Globus pallidus (tissue), 1 donor: ENCODE measurements at regions not wholly inside any gene's neighbourhood (a gene's known extent, or its start where the extent isn't known, plus 50 kb on each side); places are given as distances from the start of the nearest gene placed in this dataset.
"Not testable (repeated sequence)": the region's sequence is repeated elsewhere in the genome, so short reads cannot be mapped to it uniquely, and the experiment has no call there.

Experiments
- DNase-seq: peaks from one replicate; pipeline ENCODE4 v3.0.0-alpha.2; 2015; ENCODE audit warnings: low spot score

GRCh38 chr1:81738875-81739274 lies 61.9 kb upstream of the ADGRL2 start:
- DNase-seq = no peak

DNA sequence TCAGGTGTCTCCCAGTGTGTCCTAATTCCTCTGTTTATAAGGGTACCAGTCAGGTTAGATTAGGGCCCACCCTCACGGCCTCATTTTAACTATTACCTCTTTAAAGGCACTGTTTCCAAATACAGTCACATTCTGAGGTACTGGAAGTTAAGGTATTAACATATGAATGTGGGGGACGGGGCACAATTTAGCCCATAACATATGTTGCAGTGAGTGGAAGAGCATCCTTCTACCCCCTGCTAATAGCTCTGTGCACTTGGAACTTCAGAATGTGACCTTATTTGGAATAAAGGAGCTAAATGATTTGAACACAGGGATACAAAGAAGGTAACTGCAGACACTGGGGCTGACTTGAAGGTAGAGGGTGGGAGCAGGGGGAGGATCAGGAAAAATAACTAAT lies 67.3 kb upstream of the ADGRL2 start:
- no peak for DNase-seq

- no peak for DNase-seq
Measured at GRCh38 chr1:81731989-81732388, 68.7 kb upstream of the ADGRL2 start.

GRCh38 chr1:81730881-81731280 lies 69.9 kb upstream of the ADGRL2 start:
- no peak for DNase-seq

GRCh38 chr1:81730299-81730698 lies 70.4 kb upstream of the ADGRL2 start:
- not testable (repeated sequence) for DNase-seq

GRCh38 chr1:81729818-81730217 lies 70.9 kb upstream of the ADGRL2 start:
- no peak for DNase-seq

DNA sequence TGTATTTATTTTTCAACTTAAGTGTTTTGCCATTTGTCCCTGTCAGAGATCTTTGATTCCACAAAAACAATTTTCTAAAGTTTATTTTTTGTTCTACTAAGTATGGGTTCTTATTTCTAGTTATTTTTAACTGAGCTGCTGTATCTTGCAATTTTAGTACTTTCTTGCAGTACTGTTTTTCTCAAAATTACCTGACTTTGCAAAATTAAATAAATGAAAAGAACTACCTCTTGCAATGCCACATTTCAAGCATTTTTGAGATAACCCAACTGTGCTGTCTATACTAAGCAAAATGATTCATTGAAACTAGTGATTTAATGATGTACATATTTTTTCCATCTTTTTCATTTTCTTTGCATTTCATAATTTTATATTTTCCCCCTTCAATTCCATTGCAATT lies 71.5 kb upstream of the ADGRL2 start:
- DNase-seq = no peak

DNA sequence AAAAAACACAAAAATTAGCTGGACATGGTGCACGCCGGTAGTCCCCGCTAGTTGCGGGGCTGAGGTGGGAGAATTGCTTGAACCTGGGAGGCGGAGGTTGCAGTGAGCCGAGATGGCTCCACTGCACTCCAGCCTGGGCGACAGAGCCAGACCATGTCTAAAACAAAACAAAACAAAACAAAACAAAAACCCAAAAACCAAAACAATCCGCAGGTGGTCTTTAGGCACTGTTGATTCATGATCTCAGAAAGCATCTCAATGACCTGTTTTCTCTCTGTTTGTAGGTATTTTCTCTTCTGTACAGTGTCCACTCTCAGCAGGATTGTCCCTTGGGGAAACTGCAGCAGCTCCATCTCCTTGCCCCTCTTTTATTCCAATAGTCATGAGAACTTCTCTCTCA lies 74.9 kb upstream of the ADGRL2 start:
- no peak for DNase-seq

GRCh38 chr1:81722631-81723328 lies 78.0 kb upstream of the ADGRL2 start:
- DNase-seq = not testable (repeated sequence)

DNA sequence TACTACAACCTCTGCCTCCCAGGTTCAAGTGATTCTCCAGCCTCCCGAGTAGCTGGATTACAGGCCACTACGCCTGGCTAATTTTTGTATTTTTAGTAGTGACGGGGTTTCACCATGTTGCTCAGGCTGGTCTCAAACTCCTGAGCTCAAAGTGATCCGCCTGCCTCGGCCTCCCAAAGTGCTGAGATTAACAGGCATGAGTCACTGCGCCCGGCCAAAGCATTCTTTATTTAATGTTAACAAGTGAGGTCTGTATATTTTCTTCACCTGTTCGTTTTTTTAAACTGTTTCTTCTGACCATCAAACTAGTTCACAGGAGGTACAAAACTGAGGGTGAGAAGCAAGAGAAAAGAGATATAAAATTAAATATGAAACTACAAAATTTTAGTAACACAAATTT lies 80.5 kb upstream of the ADGRL2 start:
- not testable (repeated sequence) for DNase-seq

DNA sequence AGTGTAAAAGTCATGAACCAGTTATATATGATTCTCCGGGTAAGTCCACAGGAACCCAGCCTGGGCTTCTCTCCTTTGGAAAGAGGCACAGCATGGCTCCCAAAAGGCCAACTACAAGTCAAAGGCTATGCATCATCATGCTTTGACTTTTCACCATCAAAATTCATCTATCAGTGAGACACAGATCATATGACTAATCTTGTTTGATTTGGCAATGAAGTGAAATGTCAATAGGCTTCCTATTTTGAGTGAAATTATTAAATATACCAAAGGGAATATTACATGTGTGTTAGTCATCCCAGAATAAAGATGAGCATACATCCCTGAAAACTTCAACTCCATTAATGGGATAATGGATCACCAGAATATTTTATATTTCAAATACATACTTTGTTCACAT lies 83.5 kb upstream of the ADGRL2 start:
- DNase-seq = no peak

DNA sequence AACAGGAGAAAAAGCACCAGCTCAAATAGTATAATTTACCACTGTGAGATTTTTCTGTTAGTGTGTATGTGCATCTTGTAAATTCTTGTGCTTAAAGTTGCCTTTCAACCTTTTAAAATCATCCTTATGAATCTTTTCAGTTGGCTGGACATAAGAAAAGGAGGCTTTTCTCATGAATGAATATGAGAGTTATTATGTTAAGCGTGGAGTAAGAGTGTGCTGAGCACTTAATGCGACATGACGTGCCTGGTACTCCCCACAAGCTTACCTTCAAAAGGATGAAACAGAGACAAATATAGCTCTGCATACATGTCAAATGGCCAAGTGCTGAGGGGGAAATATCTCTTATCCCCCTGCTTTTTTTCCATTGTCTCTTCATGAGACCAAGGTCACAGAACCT lies 85.3 kb upstream of the ADGRL2 start:
- DNase-seq = no peak

DNA sequence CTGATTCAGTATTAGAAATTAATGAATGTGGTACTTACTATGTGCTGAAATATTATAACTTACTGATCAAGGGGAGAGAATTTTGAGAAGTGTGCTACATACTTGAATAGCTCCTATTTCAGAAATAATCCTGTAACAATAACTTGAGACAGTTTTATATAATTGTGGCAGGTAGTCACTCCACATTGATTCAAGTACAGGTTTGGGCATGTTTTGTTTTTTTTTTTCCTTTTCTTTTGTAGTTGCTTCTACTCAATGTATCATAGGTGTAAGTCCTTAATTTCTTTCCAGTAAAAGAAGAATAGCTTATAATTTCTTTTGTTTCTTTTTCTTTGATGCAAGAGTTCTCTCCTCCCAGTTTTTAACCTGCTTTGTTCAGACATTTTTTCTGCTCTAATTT lies 86.1 kb upstream of the ADGRL2 start:
- DNase-seq = no peak

DNA sequence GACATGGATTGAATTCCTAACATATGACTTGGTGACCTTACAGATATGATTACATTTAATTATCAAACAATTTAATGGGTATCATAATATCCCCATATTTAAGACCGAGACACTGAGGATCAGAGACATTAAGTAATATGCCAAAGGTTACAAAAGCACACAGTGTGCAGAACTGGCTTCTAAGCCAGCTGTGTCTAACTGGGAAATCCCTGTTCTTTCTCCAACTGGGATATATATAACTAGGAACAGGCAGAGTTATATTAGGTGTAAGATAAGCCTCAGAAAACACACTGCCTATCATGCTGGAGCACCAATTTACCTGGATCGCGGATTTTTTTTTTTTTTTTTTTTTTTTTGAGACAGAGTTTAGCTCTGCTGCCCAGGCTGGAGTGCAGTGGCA lies 88.3 kb upstream of the ADGRL2 start:
- no peak for DNase-seq

DNA sequence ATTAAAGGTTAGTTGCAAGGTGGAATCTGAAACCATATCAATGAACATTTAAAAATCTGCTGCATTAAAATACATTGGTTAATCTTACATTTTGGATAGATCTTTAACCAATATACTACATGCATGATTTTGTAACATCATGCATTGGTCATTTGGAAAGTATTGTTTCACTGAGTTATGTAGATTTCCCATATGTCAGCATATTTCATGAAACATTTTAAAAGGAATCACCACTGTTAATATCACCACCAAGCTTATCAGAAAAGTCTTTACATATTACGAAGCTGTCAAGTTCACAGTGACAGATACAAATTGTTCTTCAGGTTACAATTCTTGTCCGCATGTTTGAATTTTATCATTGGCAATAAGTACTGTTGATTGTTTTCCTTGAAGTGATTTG lies 89.9 kb upstream of the ADGRL2 start:
- no peak for DNase-seq

GRCh38 chr1:81708250-81708649 lies 92.5 kb upstream of the ADGRL2 start:
- DNase-seq = no peak

GRCh38 chr1:81706650-81707435 lies 93.9 kb upstream of the ADGRL2 start:
- DNase-seq = no peak

GRCh38 chr1:81703756-81704463 lies 96.8 kb upstream of the ADGRL2 start:
- DNase-seq = no peak

GRCh38 chr1:81703391-81703755 lies 97.4 kb upstream of the ADGRL2 start:
- DNase-seq = no peak

GRCh38 chr1:81702903-81703302 lies 97.8 kb upstream of the ADGRL2 start:
- no peak for DNase-seq

DNA sequence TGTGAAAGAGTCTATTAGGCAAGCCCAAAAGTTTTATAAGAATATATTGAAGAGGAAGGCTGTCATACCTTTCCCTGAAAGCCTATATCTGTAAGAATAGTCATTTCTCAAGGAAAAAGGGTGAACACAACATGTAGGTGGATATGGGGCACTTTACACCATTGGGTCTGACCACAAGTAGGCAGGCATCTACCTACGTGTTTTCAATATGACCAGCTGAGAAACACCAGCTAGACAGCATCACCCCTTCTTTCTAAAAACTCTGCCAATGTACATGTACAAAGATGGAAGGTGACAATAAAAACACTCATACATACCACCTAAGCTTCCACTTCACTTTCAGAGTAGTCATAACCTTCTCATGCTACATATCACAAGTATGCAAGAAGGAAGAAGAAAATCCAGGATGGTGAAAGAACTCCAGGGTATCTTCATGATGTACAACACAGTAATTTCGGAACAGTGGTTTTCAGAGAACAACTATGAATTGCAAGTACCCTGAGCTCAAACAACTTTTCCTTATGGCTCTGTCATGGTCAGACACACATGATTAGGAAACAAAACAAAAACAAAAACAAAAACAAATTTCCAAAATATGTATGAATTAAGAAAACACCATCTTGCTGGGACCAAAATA lies 98.5 kb upstream of the ADGRL2 start:
- no peak for DNase-seq

- no peak for DNase-seq
Measured at GRCh38 chr1:81700728-81701470, 99.8 kb upstream of the ADGRL2 start.
